ENCODE measurements at regions not wholly inside any gene's neighbourhood (a gene's known extent, or its start where the extent isn't known, plus 50 kb on each side); places are given as distances from the start of the nearest gene placed in this dataset.

DNA sequence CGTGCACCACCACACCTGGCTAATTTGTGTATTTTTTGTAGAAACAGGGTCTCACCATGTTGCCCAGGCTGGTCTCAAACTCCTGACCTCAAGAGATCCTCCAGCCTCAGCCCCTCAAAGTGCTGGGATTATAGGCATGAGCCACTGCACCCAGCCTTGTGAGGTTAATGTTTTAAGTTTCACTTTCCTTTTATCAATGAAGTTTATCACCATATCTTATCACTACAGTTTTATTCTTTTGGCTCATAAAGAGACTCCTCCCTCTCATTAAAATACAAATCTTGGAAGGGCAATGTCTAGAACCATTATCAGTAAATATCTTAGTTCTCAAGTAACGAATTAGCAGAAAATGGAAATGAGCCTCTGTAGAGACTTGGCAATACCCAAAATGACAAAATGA lies 173.8 kb downstream of the BCL11A start:
- TF ChIP-seq, protein P1, sequence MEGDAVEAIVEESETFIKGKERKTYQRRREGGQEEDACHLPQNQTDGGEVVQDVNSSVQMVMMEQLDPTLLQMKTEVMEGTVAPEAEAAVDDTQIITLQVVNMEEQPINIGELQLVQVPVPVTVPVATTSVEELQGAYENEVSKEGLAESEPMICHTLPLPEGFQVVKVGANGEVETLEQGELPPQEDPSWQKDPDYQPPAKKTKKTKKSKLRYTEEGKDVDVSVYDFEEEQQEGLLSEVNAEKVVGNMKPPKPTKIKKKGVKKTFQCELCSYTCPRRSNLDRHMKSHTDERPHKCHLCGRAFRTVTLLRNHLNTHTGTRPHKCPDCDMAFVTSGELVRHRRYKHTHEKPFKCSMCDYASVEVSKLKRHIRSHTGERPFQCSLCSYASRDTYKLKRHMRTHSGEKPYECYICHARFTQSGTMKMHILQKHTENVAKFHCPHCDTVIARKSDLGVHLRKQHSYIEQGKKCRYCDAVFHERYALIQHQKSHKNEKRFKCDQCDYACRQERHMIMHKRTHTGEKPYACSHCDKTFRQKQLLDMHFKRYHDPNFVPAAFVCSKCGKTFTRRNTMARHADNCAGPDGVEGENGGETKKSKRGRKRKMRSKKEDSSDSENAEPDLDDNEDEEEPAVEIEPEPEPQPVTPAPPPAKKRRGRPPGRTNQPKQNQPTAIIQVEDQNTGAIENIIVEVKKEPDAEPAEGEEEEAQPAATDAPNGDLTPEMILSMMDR (IDR thresholded peaks at IDR 0.05): no peak
- TF ChIP-seq TCF7L2 (IDR thresholded peaks at IDR 0.05; ENCODE audit: low read depth, low read length): no peak
- no peak for TF ChIP-seq SIN3A (IDR thresholded peaks at IDR 0.05; ENCODE audit: borderline replicate concordance, insufficient read depth, low read depth, low read length)
